Vagina (tissue), 2 donors: ENCODE measurements at regions not wholly inside any gene's neighbourhood (a gene's known extent, or its start where the extent isn't known, plus 50 kb on each side); places are given as distances from the start of the nearest gene placed in this dataset.

Experiments
- POLR2A ChIP-seq, 2 donors: fragments of 450-650 bp; IDR thresholded peaks; one replicate each; pipeline ENCODE4 v1.6.1; 2017; ENCODE audit warnings: antibody characterized with exemption in 2 of 2, mild to moderate bottlenecking in 2 of 2, moderate library complexity in 2 of 2
- POLR2AphosphoS5 ChIP-seq, 2 donors: sonication (generic); formaldehyde crosslinking; IDR thresholded peaks; one replicate each; pipeline ENCODE4 v1.9.0; 2017; ENCODE audit warnings: antibody characterized with exemption in 2 of 2, mild to moderate bottlenecking in 2 of 2, low read depth in 1 of 2; ENCODE audit not compliant: insufficient read depth in 1 of 2
- TF ChIP-seq, protein P1 (sequence below), 3 experiments: fragments of 450-650 bp in 2 of 3; fragments of 200-600 bp in 1 of 3; sonication (generic) in 1 of 3; IDR thresholded peaks; one replicate each; pipeline ENCODE4 v1.5.1; 2017 to 2019; ENCODE audit warnings: antibody characterized with exemption in 3 of 3, mild to moderate bottlenecking in 2 of 3, moderate library complexity in 2 of 3

DNA sequence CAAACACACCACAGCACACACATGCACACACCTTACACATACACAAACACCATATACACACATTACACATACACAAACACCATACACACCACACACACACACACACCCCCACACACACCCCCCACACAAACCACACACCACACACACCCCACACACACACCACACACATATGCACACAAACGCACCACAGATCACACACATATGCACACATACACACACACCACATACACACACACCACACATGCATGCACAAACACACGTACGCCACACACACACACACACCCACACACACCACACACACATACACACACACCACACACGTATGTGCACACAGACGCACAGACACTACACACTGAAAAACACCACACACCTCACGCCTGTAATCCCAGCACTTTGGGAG lies 166.0 kb downstream of the AHSP start:
- TF ChIP-seq POLR2AphosphoS5 (IDR thresholded peaks at IDR 0.05; ENCODE audit: insufficient read depth in 1 of 2, low read depth in 1 of 2) (no peak), POLR2A (IDR thresholded peaks at IDR 0.05) (no peak)
- TF ChIP-seq, protein P1, sequence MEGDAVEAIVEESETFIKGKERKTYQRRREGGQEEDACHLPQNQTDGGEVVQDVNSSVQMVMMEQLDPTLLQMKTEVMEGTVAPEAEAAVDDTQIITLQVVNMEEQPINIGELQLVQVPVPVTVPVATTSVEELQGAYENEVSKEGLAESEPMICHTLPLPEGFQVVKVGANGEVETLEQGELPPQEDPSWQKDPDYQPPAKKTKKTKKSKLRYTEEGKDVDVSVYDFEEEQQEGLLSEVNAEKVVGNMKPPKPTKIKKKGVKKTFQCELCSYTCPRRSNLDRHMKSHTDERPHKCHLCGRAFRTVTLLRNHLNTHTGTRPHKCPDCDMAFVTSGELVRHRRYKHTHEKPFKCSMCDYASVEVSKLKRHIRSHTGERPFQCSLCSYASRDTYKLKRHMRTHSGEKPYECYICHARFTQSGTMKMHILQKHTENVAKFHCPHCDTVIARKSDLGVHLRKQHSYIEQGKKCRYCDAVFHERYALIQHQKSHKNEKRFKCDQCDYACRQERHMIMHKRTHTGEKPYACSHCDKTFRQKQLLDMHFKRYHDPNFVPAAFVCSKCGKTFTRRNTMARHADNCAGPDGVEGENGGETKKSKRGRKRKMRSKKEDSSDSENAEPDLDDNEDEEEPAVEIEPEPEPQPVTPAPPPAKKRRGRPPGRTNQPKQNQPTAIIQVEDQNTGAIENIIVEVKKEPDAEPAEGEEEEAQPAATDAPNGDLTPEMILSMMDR (IDR thresholded peaks at IDR 0.05): no peak
